Mammary epithelial cell (primary cell): ENCODE measurements at regions not wholly inside any gene's neighbourhood (a gene's known extent, or its start where the extent isn't known, plus 50 kb on each side); places are given as distances from the start of the nearest gene placed in this dataset.

Source experiments
- EZH2 ChIP-seq: IDR thresholded peaks from 2 replicates; pipeline ENCODE4 v1.6.1; 2012; ENCODE audit warnings: low read length, inconsistent platforms, borderline replicate concordance
- TF ChIP-seq, protein P1 (sequence below), 2 donors: IDR thresholded peaks in 1 of 2; conservative IDR thresholded peaks in 1 of 2; 2 replicates each; pipeline ENCODE4 v1.5.1; 2011 to 2012; ENCODE audit warnings: inconsistent platforms in 2 of 2, low read length in 2 of 2, mild to moderate bottlenecking in 2 of 2, control low read depth in 1 of 2, low read depth in 1 of 2; ENCODE audit not compliant: insufficient read depth in 1 of 2; ENCODE audit errors: extremely low read depth in 1 of 2

DNA sequence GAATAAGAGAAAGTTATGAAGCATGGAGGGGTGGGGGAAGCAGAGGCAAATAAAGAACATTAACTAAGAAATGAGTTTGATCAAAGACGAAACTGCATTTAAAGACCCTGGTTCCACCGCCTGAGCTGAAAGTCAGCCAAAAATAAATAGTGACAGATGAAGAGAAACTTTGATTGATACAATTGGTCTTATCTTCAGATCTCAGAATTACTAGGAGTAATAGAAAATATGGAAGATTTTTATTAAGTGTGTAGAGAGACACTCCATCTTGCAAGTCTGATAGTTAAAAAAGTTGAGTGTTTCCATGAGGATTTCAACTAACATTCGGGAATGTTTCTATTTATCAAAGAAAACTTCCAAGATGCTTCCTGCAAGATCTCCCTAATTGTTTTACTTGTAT lies 418.2 kb upstream of the ADGRL2 start:
- TF ChIP-seq, protein P1, sequence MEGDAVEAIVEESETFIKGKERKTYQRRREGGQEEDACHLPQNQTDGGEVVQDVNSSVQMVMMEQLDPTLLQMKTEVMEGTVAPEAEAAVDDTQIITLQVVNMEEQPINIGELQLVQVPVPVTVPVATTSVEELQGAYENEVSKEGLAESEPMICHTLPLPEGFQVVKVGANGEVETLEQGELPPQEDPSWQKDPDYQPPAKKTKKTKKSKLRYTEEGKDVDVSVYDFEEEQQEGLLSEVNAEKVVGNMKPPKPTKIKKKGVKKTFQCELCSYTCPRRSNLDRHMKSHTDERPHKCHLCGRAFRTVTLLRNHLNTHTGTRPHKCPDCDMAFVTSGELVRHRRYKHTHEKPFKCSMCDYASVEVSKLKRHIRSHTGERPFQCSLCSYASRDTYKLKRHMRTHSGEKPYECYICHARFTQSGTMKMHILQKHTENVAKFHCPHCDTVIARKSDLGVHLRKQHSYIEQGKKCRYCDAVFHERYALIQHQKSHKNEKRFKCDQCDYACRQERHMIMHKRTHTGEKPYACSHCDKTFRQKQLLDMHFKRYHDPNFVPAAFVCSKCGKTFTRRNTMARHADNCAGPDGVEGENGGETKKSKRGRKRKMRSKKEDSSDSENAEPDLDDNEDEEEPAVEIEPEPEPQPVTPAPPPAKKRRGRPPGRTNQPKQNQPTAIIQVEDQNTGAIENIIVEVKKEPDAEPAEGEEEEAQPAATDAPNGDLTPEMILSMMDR (conservative IDR thresholded peaks at IDR 0.05 in 1 of 2, IDR thresholded peaks at IDR 0.05 in 1 of 2; ENCODE audit: extremely low read depth in 1 of 2, insufficient read depth in 1 of 2, low read depth in 1 of 2, low read length in 2 of 2) = no peak
- TF ChIP-seq EZH2 = no peak
